AG09309 (cell line): ENCODE measurements at regions not wholly inside any gene's neighbourhood (a gene's known extent, or its start where the extent isn't known, plus 50 kb on each side); places are given as distances from the start of the nearest gene placed in this dataset.
"Not testable (repeated sequence)": the region's sequence is repeated elsewhere in the genome, so short reads cannot be mapped to it uniquely, and the experiment has no call there.

ENCODE experiments used
- DNase-seq: peaks from one replicate; pipeline ENCODE4 v3.0.0-alpha.2; 2010; ENCODE audit warnings: low read depth
- H3K4me3 ChIP-seq: 2 replicates; pipeline ENCODE4 v1.5.1; 2011; ENCODE audit warnings: mild to moderate bottlenecking, low read depth, low read length, moderate library complexity; ENCODE audit not compliant: control insufficient read depth
- CTCF ChIP-seq: IDR thresholded peaks from 2 replicates; pipeline ENCODE4 v1.5.1; 2011; ENCODE audit warnings: mild to moderate bottlenecking, low read depth, low read length, inconsistent platforms; ENCODE audit not compliant: insufficient read depth, control insufficient read depth; ENCODE audit errors: missing control alignments

DNA sequence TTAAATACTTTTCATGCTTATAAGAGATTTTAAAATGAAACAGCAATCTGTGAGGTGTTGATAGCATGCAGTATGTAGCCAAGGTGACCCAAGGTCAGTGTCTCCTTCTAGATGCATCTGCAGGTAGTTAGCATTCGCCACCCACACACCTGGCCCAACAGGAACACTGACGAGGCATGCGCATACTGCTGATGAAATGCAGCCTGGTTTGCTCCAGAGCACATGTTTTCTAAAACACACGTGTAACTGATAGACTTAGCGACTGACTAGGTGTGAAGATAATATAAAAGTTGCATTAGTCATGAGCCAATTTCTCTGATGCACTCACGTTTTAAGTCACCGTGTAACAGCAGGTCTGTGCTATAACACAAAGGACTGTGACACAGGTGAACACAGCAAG lies 77.1 kb upstream of the RPS6KA2 start:
- no peak for TF ChIP-seq CTCF
- no peak overlapping the region for H3K4me3 ChIP-seq
- DNase-seq: no peak

DNA sequence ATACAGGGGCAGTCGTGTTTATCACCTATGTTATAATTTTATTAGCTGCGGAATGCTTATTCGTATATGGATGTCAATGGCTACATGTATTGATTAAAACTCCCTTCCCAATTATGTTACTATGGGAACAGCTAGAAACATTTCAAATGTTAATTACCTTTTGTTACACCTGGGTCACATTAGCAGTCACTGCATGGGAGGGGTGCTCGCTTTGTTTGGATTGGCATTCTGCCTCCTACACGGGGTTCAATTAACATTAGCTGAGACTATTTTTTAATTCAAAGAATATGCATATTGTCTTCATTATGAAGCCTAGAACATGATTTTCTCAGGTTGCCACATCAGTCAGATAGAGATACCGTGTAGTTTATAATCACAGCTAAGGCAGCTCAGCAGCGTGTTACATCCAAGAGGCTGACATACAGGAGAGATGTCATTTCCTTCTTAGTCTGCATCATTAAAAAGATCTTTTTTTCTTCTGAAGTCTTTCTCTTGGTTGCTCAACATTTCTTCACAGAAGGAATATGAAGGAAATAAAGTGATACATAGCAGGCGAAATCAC lies 76.2 kb upstream of the RPS6KA2 start:
- DNase-seq: no peak
- no peak overlapping the region for H3K4me3 ChIP-seq
- TF ChIP-seq CTCF: no peak

DNA sequence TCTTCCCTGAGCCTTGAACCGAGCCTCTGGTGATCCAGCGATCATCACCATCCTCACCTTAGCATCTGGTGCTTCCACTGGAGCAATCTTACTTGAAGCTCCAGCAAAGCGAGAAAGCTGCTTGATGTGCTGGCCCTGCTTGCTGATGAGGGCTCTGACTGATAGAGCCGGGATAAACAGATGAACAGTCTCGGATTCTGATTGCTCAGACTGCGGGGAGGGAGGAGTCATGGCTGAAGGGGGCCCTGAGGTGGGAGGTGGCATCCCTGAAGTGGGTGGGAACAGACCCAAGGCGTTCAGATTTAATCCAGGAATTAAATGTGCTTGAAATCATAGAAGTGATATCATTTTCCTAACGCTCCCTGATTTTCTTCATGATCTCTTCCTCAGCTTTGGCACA lies 74.4 kb upstream of the RPS6KA2 start:
- not testable (repeated sequence) for DNase-seq, H3K4me3 ChIP-seq

- DNase-seq, H3K4me3 ChIP-seq: not testable (repeated sequence)
Measured at GRCh38 chr6:166700871-166701270, 73.8 kb upstream of the RPS6KA2 start.

DNA sequence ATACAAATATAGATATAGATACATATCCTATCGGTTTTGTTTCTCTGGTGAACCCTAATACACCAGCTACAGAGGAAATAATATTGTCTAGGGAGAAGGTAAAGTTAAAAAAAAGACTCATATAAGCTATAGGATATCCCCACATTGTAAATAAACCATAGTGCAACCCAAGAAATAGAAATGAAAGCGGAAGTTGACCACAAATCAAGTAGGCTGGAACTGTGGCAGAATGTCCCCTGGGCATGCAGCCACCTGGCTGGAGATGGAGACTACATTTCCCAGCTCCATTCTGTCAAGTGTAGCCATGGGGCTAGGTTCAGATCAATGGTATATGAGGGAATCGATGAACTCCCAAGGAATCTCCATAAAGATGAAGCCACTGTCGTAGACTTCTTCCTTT lies 70.1 kb upstream of the RPS6KA2 start:
- H3K4me3 ChIP-seq: no peak overlapping the region
- no peak for DNase-seq
- no peak for TF ChIP-seq CTCF

GRCh38 chr6:166693880-166694279 lies 66.8 kb upstream of the RPS6KA2 start:
- no peak for TF ChIP-seq CTCF
- H3K4me3 ChIP-seq: no peak overlapping the region
- no peak for DNase-seq

DNA sequence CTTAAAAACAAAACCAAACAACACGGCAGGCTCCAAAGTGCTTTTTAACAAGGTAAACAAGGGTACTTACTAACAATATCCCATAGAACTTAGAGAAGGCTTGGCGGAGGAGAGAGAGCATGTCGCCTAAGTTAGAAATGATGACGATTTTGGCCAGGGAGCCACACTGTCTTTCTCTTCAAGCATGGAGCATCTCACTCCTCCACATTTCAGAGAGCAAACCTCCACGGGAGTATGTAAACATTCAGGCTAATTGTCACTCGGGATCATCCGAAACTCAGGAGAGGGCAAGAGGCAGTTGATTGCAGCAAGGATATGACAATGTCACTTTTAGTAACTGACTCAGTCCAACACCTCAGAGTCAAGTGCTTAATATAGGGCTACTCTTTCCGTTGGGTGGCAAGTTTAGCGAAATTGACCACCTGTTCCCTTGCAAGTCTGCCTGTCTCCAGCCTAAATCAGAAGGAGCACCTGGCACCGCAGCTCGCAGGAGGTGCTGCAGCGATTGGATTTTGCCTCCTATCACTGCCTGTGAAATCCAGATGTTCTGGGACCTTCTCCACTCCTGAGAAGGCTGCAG lies 65.8 kb upstream of the RPS6KA2 start:
- DNase-seq: no peak
- TF ChIP-seq CTCF: no peak

DNA sequence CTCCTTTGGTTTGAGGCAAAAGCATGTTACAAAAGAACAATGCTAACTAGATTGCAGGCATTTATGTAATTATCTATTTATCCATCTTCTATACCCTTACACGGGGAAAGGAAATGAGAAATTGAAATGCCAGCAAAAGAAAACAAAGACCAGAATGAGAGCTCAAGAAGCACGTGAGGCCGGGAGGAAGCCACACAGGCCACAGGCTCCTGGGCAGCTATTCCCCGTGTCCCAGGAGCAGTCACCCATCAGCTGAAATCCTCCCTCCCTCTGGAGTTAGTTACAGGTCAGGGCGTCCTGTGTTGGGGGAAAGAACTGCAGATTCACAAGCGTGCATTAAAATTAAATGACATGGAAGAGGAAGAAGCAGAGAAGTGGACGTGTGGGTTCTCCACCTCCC lies 64.7 kb upstream of the RPS6KA2 start:
- DNase-seq: no peak
- no peak overlapping the region for H3K4me3 ChIP-seq
- no peak for TF ChIP-seq CTCF

More for the DNA sequence above, 65.8 kb upstream of the RPS6KA2 start:
- H3K4me3 ChIP-seq: no peak overlapping the region
